CD4-positive, alpha-beta T cell treated with Interleukin-17A for 4 hours (primary cell): ENCODE measurements at regions not wholly inside any gene's neighbourhood (a gene's known extent, or its start where the extent isn't known, plus 50 kb on each side); places are given as distances from the start of the nearest gene placed in this dataset.

Source experiments
- DNase-seq: peaks from one replicate; pipeline ENCODE4 v3.0.0-alpha.2; 2020; ENCODE audit warnings: mixed read lengths

DNA sequence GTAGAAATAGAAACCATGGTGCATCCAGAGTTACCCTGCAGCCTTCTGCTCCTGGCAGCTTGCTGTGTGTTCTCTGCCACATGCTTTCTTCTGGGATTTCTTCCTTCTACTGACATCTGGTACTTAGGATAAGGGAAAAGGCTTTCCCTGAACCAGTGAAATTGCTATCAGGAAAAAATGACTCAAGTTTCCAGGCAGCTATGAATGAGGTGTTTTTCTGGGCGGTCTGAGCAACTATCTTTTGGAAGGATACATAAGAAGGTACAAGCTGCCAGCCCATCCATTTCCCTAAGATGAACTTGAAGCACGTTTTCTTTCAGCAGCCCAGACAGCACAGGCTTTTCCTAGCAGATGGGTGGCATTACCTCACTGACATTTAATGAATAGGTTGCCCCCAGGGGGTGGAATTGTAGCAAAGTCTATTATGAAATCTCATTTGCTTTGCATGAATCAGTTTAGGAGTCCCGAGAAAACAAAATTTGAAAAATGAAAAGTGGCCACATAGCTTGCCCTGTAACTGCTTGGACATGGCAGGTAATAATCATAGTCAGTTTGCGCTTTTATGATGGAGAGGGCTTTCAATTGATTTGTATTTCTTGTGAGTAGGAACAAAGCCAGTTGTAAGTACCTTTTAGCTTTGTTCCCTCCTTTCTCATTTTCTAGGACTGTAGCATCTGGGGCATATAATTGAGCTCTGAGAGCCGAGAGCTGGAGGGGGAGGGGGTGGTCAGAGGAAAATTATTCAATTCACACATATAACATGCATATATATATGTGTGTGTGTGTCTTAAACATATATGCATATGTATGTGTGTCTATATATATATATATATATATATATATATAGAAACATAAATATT, 108.5 kb downstream of the C9orf152 start:
- DNase-seq, result no peak

GRCh38 chr9:110101531-110102161, 106.3 kb downstream of the C9orf152 start:
- DNase-seq, result no peak

DNA sequence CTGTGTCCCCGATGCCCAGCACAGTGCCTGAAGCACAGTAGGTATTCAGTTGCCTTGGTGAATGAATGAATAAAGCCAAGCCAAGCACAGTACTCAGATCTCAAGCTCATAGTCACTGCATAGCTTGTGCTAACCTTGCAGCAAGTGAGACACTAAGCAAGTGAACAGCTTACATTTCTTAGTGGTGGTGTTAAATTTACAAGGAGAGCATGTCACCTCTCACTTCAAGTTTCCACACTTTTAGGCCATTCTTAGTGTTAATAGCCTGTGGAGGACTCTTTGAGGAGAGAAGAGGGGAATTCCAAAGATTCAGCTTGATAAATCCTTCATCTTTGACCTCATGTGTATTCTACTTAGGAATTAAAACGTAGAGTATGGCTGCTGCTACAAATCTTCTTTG, 104.7 kb downstream of the C9orf152 start:
- no peak for DNase-seq

DNA sequence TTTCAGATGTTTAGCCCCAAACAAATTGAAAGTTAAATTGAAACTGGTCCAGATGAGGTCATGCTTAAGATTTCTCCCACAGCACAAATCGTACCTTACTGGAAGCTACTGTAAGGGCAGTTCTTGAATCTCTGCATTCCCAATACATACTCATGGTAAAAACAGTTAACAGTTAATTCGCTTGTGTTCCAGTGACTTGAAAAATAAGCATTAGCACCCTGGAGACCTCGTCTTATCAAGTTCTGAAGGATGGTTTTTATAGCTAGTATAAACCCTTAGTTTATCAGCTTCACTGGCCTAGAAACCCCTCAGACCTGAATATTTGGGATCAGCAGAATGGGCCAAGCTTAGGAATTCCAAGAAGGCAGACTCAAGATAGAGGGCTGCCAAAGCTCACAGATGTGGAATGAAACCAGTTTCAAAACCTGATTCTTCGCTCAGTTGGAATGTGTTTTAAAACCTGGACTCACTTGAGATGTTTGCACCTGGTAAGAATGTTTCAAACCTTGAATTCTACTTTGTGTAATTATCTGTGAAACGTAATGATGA, 103.6 kb downstream of the C9orf152 start:
- no peak for DNase-seq

DNA sequence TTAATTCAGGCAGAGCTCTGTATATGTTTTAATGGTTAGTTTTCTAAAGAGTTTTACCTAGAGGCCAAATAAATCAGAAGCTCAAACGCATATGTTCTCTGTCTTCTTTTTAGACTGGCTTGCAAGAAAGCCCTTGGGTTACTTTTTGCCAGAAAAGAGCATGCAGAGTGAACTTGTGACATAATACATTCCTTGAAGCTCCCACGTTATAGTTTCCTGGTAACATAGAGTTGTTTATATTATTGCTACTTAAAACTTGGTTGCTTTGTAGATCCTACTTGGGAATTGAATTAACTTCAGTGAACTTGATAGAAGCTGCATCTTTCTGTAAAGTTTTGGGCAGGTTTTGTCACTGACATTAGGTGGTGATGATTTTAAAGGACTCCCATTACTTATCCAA, 102.9 kb downstream of the C9orf152 start:
- DNase-seq, result no peak

DNA sequence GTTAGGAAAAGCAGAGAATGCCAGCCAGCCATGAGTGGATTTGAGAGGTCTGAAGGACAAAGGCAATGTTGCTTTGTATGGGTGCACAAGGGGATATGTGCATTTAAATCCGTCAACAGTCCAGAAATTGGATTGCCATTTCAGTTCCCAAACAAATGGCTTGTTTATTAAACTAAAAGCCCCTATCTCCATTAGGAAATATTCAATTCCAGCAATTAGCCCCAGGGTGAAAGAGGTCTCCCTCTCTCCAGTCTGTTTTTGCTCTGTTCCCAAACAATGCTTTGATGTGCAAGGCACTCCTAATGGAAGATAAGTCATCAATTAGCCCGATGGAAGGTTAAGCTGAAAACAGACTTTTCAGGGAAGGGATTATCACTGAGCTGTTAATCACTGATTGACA, 101.3 kb downstream of the C9orf152 start:
- no peak for DNase-seq

DNA sequence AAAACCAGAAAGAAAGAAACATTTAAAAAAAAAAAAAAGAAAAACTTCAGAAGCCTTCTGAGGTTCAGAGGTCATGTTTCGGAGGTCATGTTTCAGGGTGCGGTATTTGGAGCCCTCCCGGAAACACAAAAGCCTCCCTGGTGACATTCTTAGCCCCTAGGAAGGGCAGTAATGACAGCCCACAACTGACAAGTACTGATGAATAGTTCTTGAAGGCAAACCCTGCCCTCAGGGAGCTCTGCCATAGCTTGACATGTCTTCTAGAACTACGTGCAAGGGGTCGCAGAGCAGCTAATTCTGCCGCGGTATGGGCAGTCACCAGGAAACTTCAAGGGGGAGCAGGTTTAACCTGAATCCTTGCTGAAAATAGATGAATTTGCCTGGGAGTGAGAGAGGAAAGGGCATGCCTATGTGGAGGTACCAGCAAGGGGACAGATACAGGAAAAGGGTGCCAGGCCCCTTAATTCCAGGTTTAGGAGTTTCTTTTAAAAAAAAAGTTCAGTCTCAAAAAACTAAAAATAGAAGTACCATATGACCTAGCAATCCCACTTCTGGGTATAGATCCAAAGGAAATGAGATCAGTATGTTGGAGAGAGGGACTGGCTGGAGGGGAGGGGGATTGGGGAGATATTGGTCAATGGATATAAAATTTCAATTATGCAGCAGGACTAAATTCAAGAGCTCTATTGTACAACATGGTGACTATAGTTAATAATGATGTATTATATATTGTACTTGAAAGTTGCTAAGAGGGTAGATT, 98.4 kb downstream of the C9orf152 start:
- DNase-seq, result no peak

DNA sequence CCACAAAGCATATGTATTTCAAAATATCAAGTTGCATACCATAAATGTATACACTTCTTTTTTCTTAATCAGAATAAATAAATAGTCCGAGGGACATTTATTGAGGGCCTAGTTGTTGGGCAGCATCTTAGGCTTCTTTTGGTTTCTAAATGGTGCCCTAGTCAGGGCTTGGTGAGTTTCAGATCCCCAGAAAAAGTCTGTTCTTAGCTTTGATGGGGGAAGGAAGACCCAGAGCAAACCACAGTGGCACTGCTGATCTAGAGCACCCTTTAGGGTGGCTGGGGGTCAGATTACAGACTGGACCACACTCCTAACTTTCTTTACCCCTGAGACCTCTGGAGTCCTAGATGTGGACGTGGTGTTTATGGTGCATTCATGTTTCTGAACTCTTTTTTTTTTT, 97.8 kb downstream of the C9orf152 start:
- no peak for DNase-seq

DNA sequence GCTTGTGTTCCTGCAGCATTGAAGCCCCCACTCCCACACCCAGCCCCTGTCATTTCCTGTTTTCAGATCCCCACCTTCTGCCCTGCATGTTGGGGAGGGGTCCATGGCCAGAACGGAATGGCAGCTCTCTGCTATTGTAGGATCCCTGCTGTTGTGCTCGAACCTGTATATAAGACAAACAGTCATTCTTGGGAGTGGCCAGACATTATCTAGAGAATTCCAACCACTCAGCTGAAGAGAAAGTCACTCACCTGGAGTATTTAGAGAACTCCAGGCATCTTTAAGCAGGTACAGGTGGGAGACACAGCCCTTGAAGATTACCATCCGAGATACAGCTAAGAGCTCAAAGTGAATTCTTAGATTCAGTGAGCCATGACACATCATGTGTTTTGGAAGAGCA, 96.1 kb downstream of the C9orf152 start:
- DNase-seq, result no peak

GRCh38 chr9:110112792-110113191, 95.2 kb downstream of the C9orf152 start:
- no peak for DNase-seq

DNA sequence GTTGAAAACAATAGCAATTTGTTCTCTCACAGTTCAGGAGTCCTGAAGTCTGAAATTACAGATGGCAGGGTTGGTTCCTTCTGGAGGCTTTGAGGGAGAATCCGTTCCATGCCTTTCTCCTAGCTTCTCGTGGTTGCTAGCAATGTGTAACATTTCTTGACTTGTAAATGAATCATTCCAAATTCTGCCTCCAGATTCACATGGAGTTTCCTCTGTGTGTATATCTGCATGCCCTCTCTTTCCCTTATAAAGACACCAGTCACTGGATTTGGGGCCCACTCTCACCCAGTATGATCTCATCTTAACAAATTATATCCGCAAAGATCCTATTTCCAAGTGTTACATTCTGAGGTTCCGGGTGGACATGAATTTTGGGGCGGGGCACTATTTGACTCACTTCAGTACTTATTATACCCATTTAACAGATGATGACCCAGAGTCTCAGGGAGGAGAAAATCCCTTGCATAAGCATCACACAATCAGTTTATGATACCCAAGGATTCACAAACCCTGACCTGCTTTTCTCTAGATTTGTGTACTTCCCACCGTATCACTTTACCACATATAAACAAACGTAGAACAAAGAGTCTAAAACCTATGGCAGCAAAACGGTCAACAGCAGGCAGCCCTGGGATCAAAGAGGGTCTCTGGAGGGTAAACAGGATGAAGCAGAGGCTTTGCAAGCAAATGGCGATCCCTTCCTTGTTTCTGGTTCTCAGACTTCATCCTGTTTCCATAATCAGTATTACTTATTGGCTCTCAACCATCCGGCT, 93.7 kb downstream of the C9orf152 start:
- DNase-seq, result no peak

DNA sequence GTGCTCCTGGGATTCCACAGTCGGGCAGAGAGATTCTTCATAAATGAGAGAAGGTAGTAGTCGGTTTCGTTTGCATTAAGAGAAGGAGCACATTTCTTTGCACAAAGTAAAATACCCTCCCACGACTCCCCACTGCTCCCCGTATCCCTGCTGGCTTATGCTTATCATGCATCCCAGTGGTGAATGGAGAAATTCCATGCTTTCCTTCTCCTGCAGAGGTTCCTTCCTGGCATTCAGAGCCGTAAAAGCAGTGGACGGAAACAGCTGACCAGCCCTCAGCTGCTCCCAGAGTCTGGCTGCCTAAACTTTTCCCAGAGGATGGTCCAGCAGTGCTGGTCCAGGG, 93.1 kb downstream of the C9orf152 start:
- no peak for DNase-seq

- no peak for DNase-seq
These were observed 92.6 kb downstream of the C9orf152 start for GRCh38 chr9:110115341-110115820.

- no peak for DNase-seq
These were observed 92.0 kb downstream of the C9orf152 start for GRCh38 chr9:110115826-110116542.

DNA sequence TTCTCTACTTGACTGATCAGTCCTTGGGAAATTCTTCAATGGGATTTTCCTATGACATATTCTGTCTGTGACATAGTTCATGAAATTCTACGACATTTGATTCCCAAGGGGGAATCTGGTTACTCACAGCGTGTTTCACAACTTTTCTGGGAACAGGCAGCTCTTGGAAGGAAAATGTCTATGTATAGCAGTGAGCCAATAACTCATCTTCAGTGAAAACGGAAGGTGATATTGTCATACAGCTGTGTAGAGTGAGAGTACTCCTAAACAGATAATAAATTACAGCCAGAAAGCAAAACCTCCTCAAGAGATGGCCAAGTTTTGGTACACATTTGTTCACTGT, 91.4 kb downstream of the C9orf152 start:
- no peak for DNase-seq

GRCh38 chr9:110121170-110121569, 86.8 kb downstream of the C9orf152 start:
- no peak for DNase-seq

DNA sequence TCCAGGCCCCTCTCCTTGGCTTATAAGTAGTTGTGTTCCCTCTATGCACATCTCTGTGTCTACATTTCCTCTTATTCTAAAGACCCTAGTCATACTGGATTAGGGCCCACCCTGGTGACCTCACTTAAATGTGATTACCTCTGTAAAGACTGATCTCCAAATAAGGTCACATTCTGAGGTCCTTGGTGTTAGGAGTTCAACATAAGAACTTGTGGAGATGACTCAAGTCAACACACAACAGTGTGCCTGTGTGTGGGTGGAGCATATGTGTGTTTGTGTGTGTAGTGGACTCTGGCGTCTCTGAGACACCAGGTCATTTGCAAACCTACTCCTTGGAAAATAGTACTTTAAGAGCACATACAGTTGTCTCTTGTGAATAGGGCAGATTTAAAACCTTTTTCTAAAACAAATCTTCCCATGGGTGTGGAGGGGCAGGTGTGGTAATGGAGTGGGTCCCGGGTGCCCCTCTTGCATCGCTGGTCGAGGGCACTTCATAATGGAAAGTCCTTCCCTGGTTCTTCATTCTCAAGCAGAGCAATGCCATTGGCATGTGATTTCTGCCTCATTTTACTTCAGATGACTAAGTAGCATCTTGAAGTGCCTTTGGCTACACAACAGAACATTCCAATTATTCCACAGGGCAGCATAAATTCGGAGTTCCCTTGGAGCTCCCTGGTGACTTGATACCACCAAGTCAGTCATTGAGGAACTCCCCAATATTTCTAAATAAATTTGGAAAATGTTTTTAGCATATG, 84.4 kb downstream of the C9orf152 start:
- DNase-seq, result no peak

GRCh38 chr9:110124439-110124838, 83.5 kb downstream of the C9orf152 start:
- no peak for DNase-seq

- DNase-seq, result no peak
These were observed 82.7 kb downstream of the C9orf152 start for GRCh38 chr9:110125207-110125751.

GRCh38 chr9:110125763-110126351, 82.1 kb downstream of the C9orf152 start:
- no peak for DNase-seq
